ENCODE measurements at regions not wholly inside any gene's neighbourhood (a gene's known extent, or its start where the extent isn't known, plus 50 kb on each side); places are given as distances from the start of the nearest gene placed in this dataset.

DNA sequence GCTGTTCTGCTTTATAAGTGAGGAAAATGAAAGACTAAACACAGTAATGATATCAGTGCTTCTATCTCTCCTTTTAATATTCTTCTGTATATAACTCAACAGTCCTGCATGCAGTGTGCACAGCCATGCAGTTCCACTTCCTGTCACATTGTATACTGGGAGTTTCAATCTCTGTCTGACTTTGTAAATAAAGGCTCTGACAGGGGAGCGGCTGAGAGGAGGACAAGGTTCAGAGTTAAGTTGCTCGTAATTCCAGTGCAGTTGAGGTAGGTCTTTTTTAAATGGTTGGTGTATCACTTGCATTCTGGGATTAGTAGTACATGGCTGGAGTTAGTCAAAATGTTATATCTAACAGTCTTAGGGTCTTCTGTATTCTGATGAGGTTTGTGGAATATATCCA lies 264.5 kb downstream of the OLFM3 start:
- DNase-seq = no peak

DNA sequence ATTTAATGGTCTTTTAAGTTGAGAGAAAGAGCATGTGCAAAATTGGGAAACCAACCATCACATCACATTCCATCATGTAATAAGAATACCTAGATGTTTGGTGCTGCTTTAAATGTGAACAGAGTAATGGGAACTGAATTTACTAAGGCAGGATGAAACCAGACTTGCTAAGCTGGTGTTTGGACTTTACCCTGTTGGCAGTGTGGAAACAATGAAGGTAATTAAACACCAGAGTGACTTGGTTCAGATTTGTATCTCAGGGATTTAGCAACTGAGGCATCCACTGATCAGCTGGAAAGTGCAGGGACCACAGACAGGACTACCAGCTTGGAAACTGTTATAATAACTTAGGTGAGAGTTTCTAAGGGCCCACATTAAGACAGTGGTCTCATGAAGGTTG lies 263.4 kb downstream of the OLFM3 start:
- DNase-seq = no peak

DNA sequence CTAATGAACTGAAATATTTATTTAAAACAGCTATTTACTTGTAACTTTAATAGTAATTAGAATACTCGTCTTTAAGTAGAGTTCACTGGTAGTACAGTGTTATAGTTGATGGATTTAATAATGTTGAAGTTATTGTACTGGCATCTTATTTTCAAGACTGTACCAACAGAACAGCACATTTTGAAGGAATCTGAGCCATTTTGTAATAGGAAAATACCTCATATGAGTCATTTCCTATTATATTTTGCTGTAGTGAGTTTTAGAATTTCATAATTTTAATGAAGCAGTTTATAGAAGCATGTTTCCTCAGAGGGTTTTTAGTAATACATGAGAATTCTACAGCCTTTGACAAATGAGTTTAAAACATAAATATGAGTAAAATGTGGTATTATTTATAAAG lies 258.3 kb downstream of the OLFM3 start:
- DNase-seq = no peak

GRCh38 chr1:101739146-101739545 lies 257.6 kb downstream of the OLFM3 start:
- DNase-seq = no peak

DNA sequence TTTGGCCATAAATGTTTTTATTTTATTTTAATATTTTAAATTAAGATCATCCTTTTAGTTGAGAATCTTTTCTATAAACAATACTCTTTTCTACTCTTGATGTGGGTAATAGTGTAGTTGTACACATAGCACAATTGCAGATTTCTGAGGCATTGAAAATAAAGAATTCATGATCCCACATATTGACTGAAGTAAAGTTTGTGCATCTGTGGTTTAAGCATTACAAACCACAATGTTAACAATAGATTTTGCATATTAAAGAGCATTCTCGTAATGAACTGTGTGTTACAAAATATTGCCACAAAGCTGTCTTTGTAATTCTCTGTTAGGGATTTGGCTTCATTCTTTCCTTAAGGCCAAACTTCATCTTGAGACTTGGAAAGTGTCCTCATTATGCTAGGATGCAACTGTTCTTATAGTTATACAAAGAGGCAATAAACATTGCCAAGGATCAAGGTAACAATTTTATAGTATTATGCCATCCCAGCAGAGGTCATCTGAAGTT lies 256.8 kb downstream of the OLFM3 start:
- DNase-seq = no peak

GRCh38 chr1:101741910-101742309 lies 254.8 kb downstream of the OLFM3 start:
- no peak for DNase-seq

DNA sequence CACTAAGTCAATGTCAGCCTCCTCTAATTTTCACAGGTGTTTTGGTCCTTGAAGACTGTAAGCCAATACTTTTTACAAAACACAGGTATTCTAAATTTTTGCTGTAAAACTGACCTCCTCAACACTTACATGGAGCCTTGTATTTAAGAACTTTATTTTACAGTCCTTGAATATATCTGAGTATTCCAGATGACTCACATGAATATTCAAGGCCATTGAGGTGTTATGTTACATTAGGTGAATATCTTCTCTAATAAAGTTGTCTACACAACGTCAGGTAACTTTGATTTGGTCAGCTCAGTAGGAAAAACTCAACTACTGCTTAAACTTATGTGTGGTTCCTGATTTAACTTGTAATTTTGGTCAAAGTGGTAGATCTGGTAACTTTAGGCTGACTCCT lies 254.2 kb downstream of the OLFM3 start:
- DNase-seq = no peak

DNA sequence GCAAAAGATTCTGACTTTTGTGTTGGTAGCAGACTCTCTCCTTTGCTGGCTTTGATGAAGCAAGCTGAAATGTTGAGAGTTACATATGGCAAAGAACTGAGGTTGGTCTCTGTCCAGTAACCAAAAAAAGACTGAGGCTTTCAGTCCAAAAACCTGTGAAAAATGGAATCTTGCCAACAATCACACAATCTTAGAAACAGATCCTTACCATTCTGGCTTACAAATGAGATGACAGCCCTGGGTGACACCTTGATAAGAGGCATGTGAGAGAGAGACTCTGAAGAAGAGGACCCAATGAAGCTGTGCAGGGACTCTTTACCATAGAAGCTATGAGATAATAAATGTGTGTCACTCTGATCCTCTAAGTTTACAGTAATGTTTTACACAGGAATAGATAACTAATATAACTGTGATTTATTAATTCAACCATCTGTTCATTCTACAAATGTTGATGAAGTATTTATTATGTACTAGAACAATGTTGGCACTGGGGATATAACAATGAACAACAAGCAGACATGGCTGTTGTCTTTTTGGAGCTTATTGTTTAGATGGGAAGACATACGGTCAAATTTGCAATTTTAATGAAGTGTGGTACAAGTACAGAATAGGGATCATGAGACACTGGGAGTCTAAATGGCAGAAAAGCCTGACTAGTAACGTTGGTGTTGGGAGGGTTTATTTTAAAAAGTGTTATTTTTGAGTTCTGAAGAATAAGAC lies 251.0 kb downstream of the OLFM3 start:
- DNase-seq = no peak

- DNase-seq = no peak
Measured at GRCh38 chr1:101748077-101748476, 248.6 kb downstream of the OLFM3 start.
